ENCODE measurements at regions not wholly inside any gene's neighbourhood (a gene's known extent, or its start where the extent isn't known, plus 50 kb on each side); places are given as distances from the start of the nearest gene placed in this dataset.

DNA sequence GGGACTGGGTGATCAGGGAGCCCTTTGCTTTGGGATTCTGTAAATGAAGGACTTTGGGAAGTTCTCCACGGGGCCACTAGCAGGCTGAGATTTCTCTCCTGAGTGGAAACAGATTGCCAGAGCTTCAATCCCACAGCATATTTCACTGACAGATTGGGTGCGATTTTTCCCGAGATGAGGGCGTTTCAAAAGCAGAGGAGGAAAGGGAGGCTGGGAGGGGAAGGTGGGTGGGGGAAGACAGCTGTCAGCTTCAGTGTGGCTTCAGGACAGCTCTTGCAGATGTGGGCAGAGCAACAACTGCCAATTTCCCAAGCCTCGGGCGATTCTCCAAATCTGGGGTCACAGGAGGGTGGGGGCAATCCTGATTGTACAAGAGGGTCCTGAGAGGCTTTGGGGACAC lies 258.5 kb upstream of the ADRA1B start:
- TF ChIP-seq, protein P1, sequence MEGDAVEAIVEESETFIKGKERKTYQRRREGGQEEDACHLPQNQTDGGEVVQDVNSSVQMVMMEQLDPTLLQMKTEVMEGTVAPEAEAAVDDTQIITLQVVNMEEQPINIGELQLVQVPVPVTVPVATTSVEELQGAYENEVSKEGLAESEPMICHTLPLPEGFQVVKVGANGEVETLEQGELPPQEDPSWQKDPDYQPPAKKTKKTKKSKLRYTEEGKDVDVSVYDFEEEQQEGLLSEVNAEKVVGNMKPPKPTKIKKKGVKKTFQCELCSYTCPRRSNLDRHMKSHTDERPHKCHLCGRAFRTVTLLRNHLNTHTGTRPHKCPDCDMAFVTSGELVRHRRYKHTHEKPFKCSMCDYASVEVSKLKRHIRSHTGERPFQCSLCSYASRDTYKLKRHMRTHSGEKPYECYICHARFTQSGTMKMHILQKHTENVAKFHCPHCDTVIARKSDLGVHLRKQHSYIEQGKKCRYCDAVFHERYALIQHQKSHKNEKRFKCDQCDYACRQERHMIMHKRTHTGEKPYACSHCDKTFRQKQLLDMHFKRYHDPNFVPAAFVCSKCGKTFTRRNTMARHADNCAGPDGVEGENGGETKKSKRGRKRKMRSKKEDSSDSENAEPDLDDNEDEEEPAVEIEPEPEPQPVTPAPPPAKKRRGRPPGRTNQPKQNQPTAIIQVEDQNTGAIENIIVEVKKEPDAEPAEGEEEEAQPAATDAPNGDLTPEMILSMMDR (IDR thresholded peaks at IDR 0.05), result no peak
- TF ChIP-seq POLR2A (IDR thresholded peaks at IDR 0.05), result no peak
